NT2/D1 (cell line): ENCODE measurements at regions not wholly inside any gene's neighbourhood (a gene's known extent, or its start where the extent isn't known, plus 50 kb on each side); places are given as distances from the start of the nearest gene placed in this dataset.

Experiments used
- YY1 ChIP-seq: IDR thresholded peaks from 2 replicates; pipeline ENCODE4 v1.6.1; 2011; ENCODE audit not compliant: insufficient read length, insufficient read depth
- ZNF274 ChIP-seq: IDR thresholded peaks from 2 replicates; pipeline ENCODE4 v1.6.1; 2011; ENCODE audit warnings: mild to moderate bottlenecking, low read depth, low read length

- TF ChIP-seq ZNF274 (no peak), YY1 (no peak)
These were observed 265.6 kb upstream of the JAG1 start for GRCh38 chr20:10939331-10939941.
